HepG2 (cell line): ENCODE measurements at regions not wholly inside any gene's neighbourhood (a gene's known extent, or its start where the extent isn't known, plus 50 kb on each side); places are given as distances from the start of the nearest gene placed in this dataset.

Experiments used
- ATAC-seq: fragments of 200-7000 bp; cut with Tn5 transposase; 3 replicates; pipeline ENCODE4 v1.9.1; 2020; ENCODE audit warnings: mild to moderate bottlenecking, moderate library complexity
- BruUV-seq: library from RNA; stranded (reverse); fragments of 400-500 nt; replicated peaks from 2 replicates; lab custom pipeline; 2021; lab: Mats Ljungman, UMichigan
- CTCF ChIA-PET: fragments of 300-600 bp; formaldehyde crosslinking; extraction: SDS; loops from one replicate; lab custom pipeline; 2021; ENCODE audit warnings: low total read pairs, inconsistent platforms, low intra/inter-chr PET ratio; lab: Yijun Ruan, JAX
- POLR2A ChIA-PET: fragments of 350-600 bp; sonication (Branson Sonifier 250); formaldehyde crosslinking; loops from one replicate; lab custom pipeline; 2020; ENCODE audit warnings: antibody characterized with exemption, inconsistent platforms; lab: Yijun Ruan, JAX
- DNase-seq: peaks from one replicate; pipeline ENCODE4 v3.0.0-alpha.2; 2015; ENCODE audit warnings: low spot score
- FAIRE-seq: peaks from 3 replicates; lab custom pipeline; 2011; peaks lifted over from hg19 to GRCh38; lab: Jason Lieb, UNC
- H2AFZ ChIP-seq: one replicate; pipeline ENCODE4 v1.6.1; 2011; ENCODE audit warnings: low read length, inconsistent platforms
- H3K27ac ChIP-seq: fragments of 300-600 bp; 3 replicates; pipeline ENCODE4 v1.8.0; 2011; ENCODE audit warnings: mixed run types, mild to moderate bottlenecking, mixed read lengths, low read length, inconsistent platforms; ENCODE audit not compliant: insufficient read depth; ENCODE audit errors: extremely low read length
- H3K27me3 ChIP-seq, 2 experiments: fragments of 200-600 bp in 1 of 2; 2 replicates in 1 of 2; 3 replicates in 1 of 2; pipeline versions ENCODE4 v1.6.0 to v1.8.0; 2011; ENCODE audit warnings: low read length in 2 of 2, mild to moderate bottlenecking in 2 of 2, moderate library complexity in 2 of 2, inconsistent platforms in 1 of 2; ENCODE audit not compliant: insufficient read depth in 2 of 2, control insufficient read depth in 1 of 2
- H3K36me3 ChIP-seq, 2 experiments: fragments of 200-600 bp in 1 of 2; replicated peaks in 1 of 2; 2 replicates in 1 of 2; 3 replicates in 1 of 2; pipeline versions ENCODE4 v1.5.1 to v1.8.0; 2011; ENCODE audit warnings: low read length in 2 of 2, inconsistent platforms in 1 of 2; ENCODE audit not compliant: insufficient read depth in 2 of 2, control insufficient read depth in 1 of 2
- H3K4me1 ChIP-seq: 2 replicates; pipeline ENCODE4 v1.5.1; 2012; ENCODE audit warnings: low read length, inconsistent platforms; ENCODE audit not compliant: insufficient read depth
- H3K4me2 ChIP-seq: 2 replicates; pipeline ENCODE4 v1.6.0; 2011; ENCODE audit warnings: low read depth, low read length, inconsistent platforms
- H3K4me3 ChIP-seq, 3 experiments: fragments of 200-600 bp in 1 of 3; sonication (generic), shearing (Covaris generic) in 1 of 3; replicated peaks in 1 of 3; 2 replicates each; pipeline ENCODE4 v1.5.1; 2011 to 2016; ENCODE audit warnings: low read length in 3 of 3, inconsistent platforms in 2 of 3, low read depth in 2 of 3, mild to moderate bottlenecking in 2 of 3, control low read depth in 1 of 3, mixed read lengths in 1 of 3; ENCODE audit not compliant: insufficient read depth in 1 of 3
- H3K79me2 ChIP-seq: one replicate; pipeline ENCODE4 v1.6.1; 2011; ENCODE audit warnings: low read length, inconsistent platforms; ENCODE audit not compliant: insufficient read depth
- H3K9ac ChIP-seq: 2 replicates; pipeline ENCODE4 v1.6.0; 2011; ENCODE audit warnings: mild to moderate bottlenecking, low read depth, low read length, inconsistent platforms; ENCODE audit not compliant: insufficient read depth
- H3K9me3 ChIP-seq: 2 replicates; pipeline ENCODE4 v1.5.1; 2012; ENCODE audit warnings: mild to moderate bottlenecking, low read length
- H4K20me1 ChIP-seq: 2 replicates; pipeline ENCODE4 v1.6.0; 2011; ENCODE audit warnings: inconsistent platforms, mild to moderate bottlenecking, low read length, moderate library complexity; ENCODE audit not compliant: insufficient read depth
- ATF3 ChIP-seq: sonication (generic); formaldehyde crosslinking; IDR thresholded peaks from 2 replicates; pipeline ENCODE4 v1.4.0; 2020; ENCODE audit warnings: missing genetic modification reagents
- CEBPB ChIP-seq: IDR thresholded peaks from 2 replicates; pipeline ENCODE4 v1.6.1; 2011; ENCODE audit warnings: low read depth, low read length, improper control_type of control experiment, borderline replicate concordance
- CEBPZ ChIP-seq: IDR thresholded peaks from 2 replicates; pipeline ENCODE4 v1.6.1; 2012; ENCODE audit warnings: low read length, improper control_type of control experiment
- FOXA3 ChIP-seq: IDR thresholded peaks from 2 replicates; pipeline ENCODE4 v1.6.1; 2016; ENCODE audit warnings: missing genetic modification reagents, missing compliant biosample characterization
- HDAC1 ChIP-seq: sonication (generic); formaldehyde crosslinking; IDR thresholded peaks from 2 replicates; pipeline ENCODE4 v1.5.1; 2020; ENCODE audit warnings: mild to moderate bottlenecking, missing genetic modification reagents
- JUNB ChIP-seq: sonication (generic); formaldehyde crosslinking; IDR thresholded peaks from 2 replicates; pipeline ENCODE4 v1.8.0; 2022; ENCODE audit warnings: missing genetic modification reagents, mild to moderate bottlenecking, borderline replicate concordance
- KDM4B ChIP-seq: sonication (generic); formaldehyde crosslinking; IDR thresholded peaks from 2 replicates; pipeline ENCODE4 v1.4.0; 2020; ENCODE audit warnings: missing genetic modification reagents
- KMT2B ChIP-seq: IDR thresholded peaks from 2 replicates; pipeline ENCODE4 v1.6.1; 2016; ENCODE audit warnings: missing genetic modification reagents, missing compliant biosample characterization
- MXI1 ChIP-seq: IDR thresholded peaks from 3 replicates; pipeline ENCODE4 v1.6.1; 2012; ENCODE audit warnings: low read depth, low read length, inconsistent platforms, borderline replicate concordance
- NPAS2 ChIP-seq: sonication (generic); formaldehyde crosslinking; IDR thresholded peaks from 2 replicates; pipeline ENCODE4 v1.8.0; 2022; ENCODE audit warnings: mild to moderate bottlenecking, missing genetic modification reagents, borderline replicate concordance
- POLR2AphosphoS5 ChIP-seq: IDR thresholded peaks from 2 replicates; pipeline ENCODE4 v1.6.1; 2012; ENCODE audit warnings: low read depth, low read length
- PPARG ChIP-seq: conservative IDR thresholded peaks from 2 replicates; pipeline ENCODE4 v1.6.1; 2016; ENCODE audit warnings: missing biosample characterization, missing genetic modification reagents
- SCMH1 ChIP-seq: sonication (generic); formaldehyde crosslinking; IDR thresholded peaks from 2 replicates; pipeline ENCODE4 v1.9.0; 2021; ENCODE audit warnings: missing genetic modification reagents, mild to moderate bottlenecking, borderline replicate concordance
- USF2 ChIP-seq, 2 experiments: sonication (generic) in 1 of 2; formaldehyde crosslinking in 1 of 2; IDR thresholded peaks; 2 replicates each; pipeline versions ENCODE4 v1.5.1 to v1.6.1; 2011 to 2020; ENCODE audit warnings: borderline replicate concordance in 1 of 2, low read depth in 1 of 2, low read length in 1 of 2, mild to moderate bottlenecking in 1 of 2, missing genetic modification reagents in 1 of 2, moderate library complexity in 1 of 2
- ZBTB38 ChIP-seq: sonication (generic); formaldehyde crosslinking; IDR thresholded peaks from 2 replicates; pipeline ENCODE4 v1.5.1; 2020; ENCODE audit warnings: mild to moderate bottlenecking, missing genetic modification reagents
- ZBTB42 ChIP-seq: sonication (generic); formaldehyde crosslinking; IDR thresholded peaks from 2 replicates; pipeline ENCODE4 v1.5.0; 2020; ENCODE audit warnings: mild to moderate bottlenecking, missing genetic modification reagents
- ZEB1 ChIP-seq: IDR thresholded peaks from 2 replicates; pipeline ENCODE4 v1.6.1; 2012; ENCODE audit warnings: mild to moderate bottlenecking, low read depth, inconsistent platforms; ENCODE audit not compliant: insufficient replicate concordance
- ZNF362 ChIP-seq: sonication (generic); formaldehyde crosslinking; IDR thresholded peaks from 2 replicates; pipeline ENCODE4 v1.4.0; 2020; ENCODE audit warnings: missing genetic modification reagents, mild to moderate bottlenecking, borderline replicate concordance
- WGBS: methylation state at CpG from one replicate; pipeline ENCODE4 v1.1.6; 2017; ENCODE audit warnings: low lambda C conversion rate; 5-methylcytosine and 5-hydroxymethylcytosine counted together
- in situ Hi-C: cut with HindIII; loops from 2 replicates; pipeline ENCODE4 v1.10.0; 2017; ENCODE audit warnings: low pct_unique_long_range_greater_than_20kb; ENCODE audit not compliant: extremely low pct_ligation_motif_present
- intact Hi-C: fragments of 100-400 bp; cut with micrococcal nuclease; formaldehyde crosslinking; loops from one replicate; pipeline ENCODE4 v1.10.0; 2022; ENCODE audit not compliant: unreplicated experiment

GRCh38 chr3:106688464-106688863, 688.8 kb upstream of the CCDC54 start (continued):
- TF ChIP-seq USF2 (IDR thresholded peaks at IDR 0.05; ENCODE audit: low read depth, low read length) (no peak), USF2 (CRISPR knock-in tag; IDR thresholded peaks at IDR 0.05; ENCODE audit: borderline replicate concordance) (no peak), POLR2AphosphoS5 (no peak), HDAC1 (CRISPR knock-in tag) (0 out of 2 replicates have a peak, but pooled peaks have one; percentile 18), ZNF362 (peak; percentile 51; the same call in 1 of the 2 replicates), CEBPB (peak; percentile 76), FOXA3 (peak; percentile 39; the same call in 1 of the 2 replicates)

GRCh38 chr3:106691476-106691875, 685.8 kb upstream of the CCDC54 start:
- no peaks in the 10 kb centered on the region for H3K27me3 ChIP-seq
- in situ Hi-C loops (no loop called here), intact Hi-C loops (no loop called here)
- H3K4me3 ChIP-seq: no peak overlapping the region
- no peak for FAIRE-seq
- H3K27ac ChIP-seq: no peak overlapping the region
- H3K9ac ChIP-seq: no peak overlapping the region
- H3K9me3 ChIP-seq: no peaks in the 10 kb centered on the region
- ATAC-seq: no peak
- DNase-seq: no peak
- no peaks in the 10 kb centered on the region for H3K79me2 ChIP-seq
- H2AFZ ChIP-seq: no peak overlapping the region
- CTCF ChIA-PET: no interaction called here
- no peak overlapping the region for H3K4me2 ChIP-seq
- no peaks in the 10 kb centered on the region for H3K4me1 ChIP-seq
- H3K36me3 ChIP-seq: no peaks in the 10 kb centered on the region
- no TSS peak for BruUV-seq
- 22% methylated on average over 4 of the region's 4 CpGs for WGBS
- TF ChIP-seq PPARG (CRISPR knock-in tag) (no peak), ATF3 (no peak), NPAS2 (CRISPR knock-in tag) (no peak), KMT2B (CRISPR knock-in tag) (no peak), KDM4B (CRISPR knock-in tag) (no peak), ZBTB38 (CRISPR knock-in tag) (no peak), ZBTB42 (CRISPR knock-in tag) (no peak), JUNB (CRISPR knock-in tag) (no peak), CEBPZ (no peak), ZEB1 (no peak), MXI1 (no peak), SCMH1 (CRISPR knock-in tag) (no peak)
- TF ChIP-seq, all 625 proteins: peak for 0
- POLR2A ChIA-PET: no interaction called here
- no peaks in the 10 kb centered on the region for H4K20me1 ChIP-seq
